Activated CD4-positive, alpha-beta T cell treated with anti-CD3 and anti-CD28 coated beads for 4 hours (primary cell): ENCODE measurements at regions not wholly inside any gene's neighbourhood (a gene's known extent, or its start where the extent isn't known, plus 50 kb on each side); places are given as distances from the start of the nearest gene placed in this dataset.

Source experiments
- DNase-seq, 2 donors: peaks; one replicate each; pipeline ENCODE4 v3.0.0-alpha.2; 2020

DNA sequence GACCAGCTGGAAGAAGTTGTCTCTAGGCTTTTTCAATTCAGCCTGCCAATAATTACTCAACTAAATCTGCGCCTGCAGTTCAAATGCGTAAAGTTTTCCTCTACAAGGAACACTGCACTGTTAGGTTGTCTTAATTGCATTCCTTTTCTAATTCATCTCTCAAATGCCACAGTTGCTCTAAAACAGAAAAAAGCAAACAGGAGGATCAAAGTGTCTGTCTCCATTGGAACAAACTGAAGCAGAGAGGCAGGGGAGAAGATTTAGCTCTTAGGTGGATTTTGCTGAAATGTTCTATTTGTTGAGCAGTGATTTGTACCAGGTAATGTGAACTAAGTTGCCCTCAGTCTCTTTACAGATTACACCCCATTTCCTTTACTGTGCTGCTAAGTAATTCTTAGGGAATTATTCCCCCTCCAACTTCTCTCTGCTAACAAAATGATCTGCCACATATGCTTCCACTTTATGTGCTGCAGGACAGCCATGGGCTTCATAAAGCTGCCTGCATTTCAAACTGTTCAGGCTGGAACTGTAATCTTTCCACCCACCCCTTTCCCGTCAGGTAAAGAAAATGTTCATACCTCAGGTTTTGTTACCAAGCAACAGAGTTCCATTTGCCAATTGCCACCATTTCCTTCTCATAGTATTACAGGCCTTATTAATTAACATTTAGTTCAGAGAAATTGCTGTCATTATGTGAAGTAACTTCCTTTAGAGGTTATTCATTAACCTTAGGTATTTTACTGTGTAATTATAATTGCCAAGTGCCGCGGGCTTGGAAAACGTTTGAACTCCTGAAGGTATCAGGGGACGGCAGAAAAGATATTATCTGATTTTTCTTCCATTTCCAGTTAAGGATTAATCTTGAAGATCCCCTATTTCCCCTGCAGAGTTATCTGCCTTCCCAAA is 149.3 kb downstream of the SPRY1 start:
- DNase-seq: no peak

DNA sequence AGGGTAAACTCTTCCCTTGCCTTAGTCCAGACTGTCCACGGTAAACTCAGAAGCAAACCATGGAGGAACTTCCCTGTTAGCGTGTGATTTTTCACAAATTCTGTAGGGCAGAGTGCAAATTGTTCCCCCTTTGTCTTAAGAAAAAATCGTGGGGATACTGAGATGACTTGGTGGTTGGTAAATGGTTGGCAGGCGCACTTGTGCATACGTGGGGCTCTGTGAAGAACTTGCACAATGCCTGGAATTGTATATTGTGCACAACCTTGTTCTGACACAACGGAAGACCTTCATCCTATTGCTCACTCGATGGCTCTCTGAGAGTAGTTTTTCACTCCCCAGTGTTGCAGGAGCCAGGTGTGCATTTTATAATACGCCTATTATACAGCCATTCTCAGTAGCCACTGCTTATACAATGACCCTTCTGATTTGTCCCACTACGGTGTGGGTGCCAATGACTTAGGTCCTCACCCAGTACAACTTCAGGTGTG is 150.0 kb downstream of the SPRY1 start:
- DNase-seq: no peak

GRCh38 chr4:123547216-123548165 is 150.9 kb downstream of the SPRY1 start:
- no peak for DNase-seq

GRCh38 chr4:123553279-123553678 is 156.7 kb downstream of the SPRY1 start:
- no peak for DNase-seq

DNA sequence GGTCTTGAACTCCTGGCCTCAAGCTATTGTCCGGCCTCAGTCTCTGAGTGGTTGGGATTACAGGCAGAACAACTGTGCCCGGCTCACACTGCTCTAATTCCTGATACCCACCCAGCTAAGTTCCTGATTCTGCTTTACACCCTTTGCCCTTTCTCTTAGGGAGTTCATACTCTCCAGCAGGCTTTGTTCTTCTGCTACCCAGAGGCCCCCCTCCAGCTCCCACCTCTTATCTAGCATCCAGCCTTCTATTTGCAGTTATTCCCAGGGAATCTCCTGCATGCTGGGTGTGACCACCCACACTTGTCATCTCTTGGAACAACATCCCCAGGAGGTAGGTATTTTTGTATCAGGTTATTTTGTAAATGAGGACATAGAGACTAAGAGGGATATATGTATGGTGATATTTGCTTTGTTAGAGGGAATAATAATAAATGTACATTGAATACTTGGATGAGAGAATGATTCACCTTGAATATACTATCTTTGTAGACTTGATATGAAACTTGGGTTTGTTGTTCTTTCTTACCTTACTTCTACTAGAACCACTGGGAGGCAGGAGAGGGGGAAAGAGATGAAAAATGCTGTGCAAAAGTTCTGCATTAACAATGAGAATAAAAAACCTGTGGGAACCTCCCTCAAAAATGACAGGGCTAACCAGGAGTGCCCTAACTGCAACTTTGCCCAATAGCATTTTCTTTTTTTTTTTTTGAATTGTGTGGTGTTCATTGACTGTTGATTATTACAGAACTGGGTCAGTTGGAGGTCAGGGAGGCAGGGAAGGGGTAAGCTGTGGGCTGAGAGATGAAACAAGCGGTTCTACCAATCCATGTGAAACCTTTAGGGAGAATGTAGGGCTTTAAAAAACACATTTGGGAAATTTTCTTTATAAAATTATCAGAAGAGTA is 157.4 kb downstream of the SPRY1 start:
- DNase-seq: no peak

DNA sequence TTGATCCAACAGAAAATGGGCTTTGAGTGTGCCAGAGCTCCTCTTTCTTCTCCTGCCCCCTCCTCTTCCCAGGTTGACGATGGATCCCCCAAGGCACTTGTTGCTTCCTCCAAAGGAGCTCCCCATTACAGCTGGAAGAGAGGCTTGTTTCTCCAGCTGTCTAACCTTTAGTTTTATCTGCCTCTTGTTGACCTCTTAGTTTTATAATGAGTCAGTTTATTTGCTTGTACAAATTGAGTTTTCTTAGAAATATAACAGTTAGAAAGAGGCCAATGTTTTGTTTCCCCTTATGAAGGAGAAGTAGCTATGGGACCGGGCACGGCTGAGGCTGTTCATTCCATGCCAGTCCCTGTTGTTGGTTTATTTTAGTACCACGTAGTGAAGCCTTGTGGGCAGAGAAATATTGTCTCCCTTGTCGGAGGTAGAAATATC is 158.2 kb downstream of the SPRY1 start:
- DNase-seq: no peak

- DNase-seq: no peak
These were observed 158.7 kb downstream of the SPRY1 start for GRCh38 chr4:123555233-123555806.

DNA sequence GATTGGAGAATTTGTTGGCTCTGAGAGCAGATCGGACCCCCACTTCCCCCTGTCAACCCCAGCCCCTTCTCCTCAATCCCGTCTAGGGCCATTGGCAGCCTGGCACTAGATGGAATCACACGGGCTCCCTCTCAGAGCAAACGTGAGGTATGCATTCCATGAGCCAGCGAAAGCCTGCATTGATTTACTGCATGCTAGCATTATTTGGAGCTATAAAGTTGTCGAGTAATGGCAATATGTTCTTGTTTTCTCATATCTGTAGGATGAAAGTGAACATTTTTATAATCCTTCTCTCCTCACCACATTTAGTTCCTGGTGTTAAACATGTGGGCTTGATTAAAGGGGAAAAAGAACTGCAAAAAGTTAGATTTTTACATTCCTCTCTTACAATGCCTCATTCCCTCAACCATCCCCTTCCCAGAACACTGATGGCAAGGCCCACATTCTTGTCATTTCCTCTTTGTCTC is 159.2 kb downstream of the SPRY1 start:
- no peak for DNase-seq

DNA sequence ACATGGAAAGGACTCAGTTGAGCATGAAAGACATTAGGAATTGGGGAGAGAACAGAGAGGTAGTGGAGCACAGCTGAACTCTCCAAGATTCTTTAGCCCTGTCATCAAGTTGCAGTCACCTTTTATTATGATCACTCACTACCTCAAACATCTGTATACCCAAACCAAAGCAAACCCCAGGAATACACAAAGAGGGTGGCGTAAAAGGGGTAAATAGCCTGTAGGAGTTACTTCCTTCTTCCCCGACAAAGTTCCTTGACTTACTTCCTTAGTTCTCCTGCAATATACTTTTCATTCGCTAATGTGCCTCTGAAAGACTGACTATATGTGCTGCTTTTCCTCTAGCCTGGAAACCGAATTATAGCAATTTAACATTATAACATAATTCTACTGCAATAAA is 159.9 kb downstream of the SPRY1 start:
- no peak for DNase-seq

DNA sequence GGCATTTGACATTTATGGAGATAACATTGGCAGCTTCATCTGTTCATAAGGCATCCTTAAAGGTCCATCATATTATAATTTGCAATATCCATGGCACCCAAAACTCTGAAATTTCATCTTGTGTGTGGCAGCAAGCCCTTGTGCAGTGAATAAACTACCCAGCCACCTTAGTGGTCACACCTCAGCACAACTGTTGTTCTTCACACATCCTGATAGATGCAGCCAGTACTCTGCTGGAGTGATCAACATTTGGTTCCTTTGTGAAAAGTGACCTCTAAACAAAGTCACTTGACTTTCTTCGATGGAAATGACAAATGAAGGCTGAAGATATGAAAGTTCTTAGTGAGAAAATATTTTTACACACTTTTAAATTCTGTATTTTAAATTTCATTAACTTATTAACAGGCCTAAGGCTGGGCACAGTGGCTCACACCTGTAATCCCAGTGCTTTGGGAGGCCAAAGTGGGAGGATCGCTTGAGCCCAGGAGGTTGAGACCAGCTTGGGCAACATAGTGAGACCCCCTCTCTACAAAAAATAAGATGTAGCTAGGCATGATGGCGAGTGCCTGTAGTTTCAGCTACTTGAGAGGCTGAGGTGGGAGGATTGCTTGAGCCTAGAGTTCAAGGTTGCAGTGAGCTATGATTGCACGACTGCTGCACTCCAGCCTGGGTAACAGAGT is 161.4 kb downstream of the SPRY1 start:
- DNase-seq: no peak

- no peak for DNase-seq
These were observed 162.3 kb downstream of the SPRY1 start for GRCh38 chr4:123558865-123559264.

DNA sequence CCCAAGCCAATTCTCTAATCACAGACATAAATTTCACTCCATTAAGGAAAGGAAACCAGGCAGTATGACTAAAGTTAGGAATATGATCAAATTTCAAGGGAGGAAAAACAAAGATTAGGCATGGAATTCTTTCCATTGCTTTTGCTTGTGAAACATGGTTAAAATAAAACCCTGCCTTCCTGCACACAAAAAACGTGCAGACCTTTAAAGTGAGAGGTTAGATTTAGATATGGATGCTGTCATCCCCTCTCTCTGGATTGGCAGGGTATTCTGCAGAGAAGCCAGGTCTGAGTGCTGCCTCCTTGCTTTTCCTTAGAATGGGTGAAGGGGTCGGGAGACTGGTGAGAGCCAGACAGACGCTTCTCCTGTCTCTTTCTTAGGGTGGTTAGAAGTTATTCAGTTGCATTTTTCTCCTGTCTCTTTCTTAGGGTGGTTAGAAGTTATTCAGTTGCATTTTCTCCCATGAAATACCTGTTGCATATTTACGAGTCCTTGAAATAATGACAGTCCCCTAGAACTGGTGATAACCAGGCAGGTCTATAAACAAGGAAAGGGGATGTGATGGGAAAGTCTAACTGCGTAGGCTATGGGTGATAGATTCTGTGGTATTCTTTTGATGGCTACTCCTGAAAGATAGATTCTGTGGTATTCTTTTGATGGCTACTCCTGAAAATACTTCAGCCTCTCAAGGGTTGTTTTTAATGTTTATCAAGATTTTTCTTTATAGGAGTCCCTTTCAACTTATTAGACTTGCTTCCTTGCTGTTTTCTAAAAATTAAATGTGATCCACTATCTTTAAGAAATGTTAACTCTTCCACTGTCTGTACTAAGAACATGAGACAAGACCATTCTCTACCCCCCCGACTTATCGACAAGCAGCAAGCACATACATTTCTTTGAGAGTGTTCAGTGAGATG is 163.6 kb downstream of the SPRY1 start:
- no peak for DNase-seq

DNA sequence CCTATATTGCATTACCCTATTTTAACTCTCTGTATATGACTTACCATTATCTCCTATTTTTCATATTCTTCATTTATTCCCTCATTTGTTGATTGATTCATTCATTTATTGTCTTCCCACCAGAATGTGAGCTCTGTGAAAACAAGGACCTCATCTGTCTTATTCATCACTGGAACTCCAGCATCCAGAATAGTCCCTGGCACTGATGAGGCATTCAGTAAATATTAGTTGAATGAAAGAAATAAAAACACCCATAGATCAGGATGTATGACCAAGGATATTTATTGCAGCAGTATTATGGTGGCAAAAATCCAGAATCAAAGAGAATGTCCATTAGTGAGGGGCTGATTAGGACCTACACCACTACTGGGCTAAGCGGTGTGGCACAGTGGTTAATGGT is 164.9 kb downstream of the SPRY1 start:
- DNase-seq: no peak

DNA sequence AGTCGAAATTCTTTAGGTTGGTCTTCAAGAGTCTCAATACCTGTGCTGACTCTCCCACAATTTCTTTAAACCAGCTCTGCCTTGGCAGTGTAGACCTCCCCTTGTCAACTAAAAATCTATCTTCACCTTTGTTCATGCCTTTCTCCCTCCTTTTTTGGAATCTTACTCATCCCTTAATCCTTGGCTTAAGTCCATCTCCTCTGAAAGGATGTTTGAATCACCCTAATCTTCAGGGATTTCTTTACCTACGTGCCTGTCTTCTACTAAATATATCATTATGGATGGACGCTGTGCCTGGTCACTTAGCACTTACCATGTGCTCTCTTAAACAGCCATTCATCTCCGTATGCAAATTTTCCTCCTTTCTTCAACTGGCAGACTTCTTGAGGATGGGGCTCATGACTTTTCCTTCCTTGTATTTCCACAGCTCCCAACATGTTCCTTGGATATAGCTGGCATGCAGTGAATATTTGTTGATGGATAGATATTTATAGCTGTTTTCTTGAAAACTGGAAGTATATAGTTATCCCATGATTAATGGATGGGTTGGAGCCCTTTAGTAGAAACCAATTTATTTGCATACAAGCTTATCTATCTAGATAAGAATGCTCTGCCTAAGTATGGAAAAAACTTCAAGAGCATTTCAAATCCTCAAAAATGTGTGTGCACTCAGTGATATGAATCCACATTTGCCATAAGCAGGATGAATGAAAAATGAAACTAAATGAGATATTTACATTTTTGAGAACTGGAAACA is 166.6 kb downstream of the SPRY1 start:
- no peak for DNase-seq

GRCh38 chr4:123564758-123565346 is 168.3 kb downstream of the SPRY1 start:
- peak; percentile 18 to 48 for DNase-seq

GRCh38 chr4:123568936-123569335 is 172.3 kb downstream of the SPRY1 start:
- no peak for DNase-seq

DNA sequence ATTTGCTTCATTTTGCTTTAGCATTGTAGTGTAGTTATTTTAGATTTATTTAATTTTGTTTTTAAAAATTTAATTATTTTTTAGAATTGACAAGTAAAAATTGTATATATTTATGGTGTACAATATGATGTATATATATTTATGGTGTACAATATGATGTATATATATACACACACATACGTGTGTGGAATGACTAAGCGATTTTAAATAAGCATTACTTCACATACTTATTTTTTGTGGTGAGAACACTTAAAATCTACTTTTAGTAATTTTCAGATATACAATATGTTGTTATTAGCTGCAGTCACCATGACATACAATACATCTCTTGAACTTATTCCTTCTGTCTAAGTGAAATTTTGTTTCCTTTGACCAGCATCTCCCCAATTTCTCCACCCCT is 172.9 kb downstream of the SPRY1 start:
- no peak for DNase-seq

GRCh38 chr4:123573866-123574508 is 177.4 kb downstream of the SPRY1 start:
- DNase-seq: no peak
